ENCODE measurements at regions not wholly inside any gene's neighbourhood (a gene's known extent, or its start where the extent isn't known, plus 50 kb on each side); places are given as distances from the start of the nearest gene placed in this dataset.

GRCh38 chr12:114949058-114949820 lies 265.3 kb upstream of the TBX3 start:
- no peaks in the 10 kb centered on the region for H4K20me1 ChIP-seq (ENCODE audit: control insufficient read depth, extremely low read depth, insufficient read depth, low read length)
- TF ChIP-seq EZH2 (IDR thresholded peaks at IDR 0.05; ENCODE audit: low read length, missing control alignments), result no peak
- TF ChIP-seq CTCF (conservative IDR thresholded peaks at IDR 0.05 in 1 of 2, IDR thresholded peaks at IDR 0.05 in 1 of 2; ENCODE audit: low read depth in 1 of 2, low read length in 2 of 2), result no peak
- no peak overlapping the region for H3K4me2 ChIP-seq (ENCODE audit: extremely low read depth, insufficient read depth, low read length)
- H3K4me1 ChIP-seq (ENCODE audit: control insufficient read depth, extremely low read depth, insufficient read depth, low read length), result no peaks in the 10 kb centered on the region
- no peak overlapping the region for H3K27ac ChIP-seq (ENCODE audit: insufficient read depth, low read length)
- DNase-seq (ENCODE audit: low read depth in 2 of 2), result no peak
- H3K27me3 ChIP-seq (ENCODE audit: control insufficient read depth, insufficient read depth, low read length), result no peaks in the 10 kb centered on the region
- H2AFZ ChIP-seq (ENCODE audit: low read length), result no peak overlapping the region
- H3K4me3 ChIP-seq (replicated peaks in 1 of 4; ENCODE audit: control extremely low read depth in 1 of 4, insufficient read depth in 1 of 4, low read depth in 3 of 4, low read length in 4 of 4), result no peak overlapping the region
- H3K9me3 ChIP-seq (ENCODE audit: control insufficient read depth, insufficient read depth, low read depth, low read length), result no peaks in the 10 kb centered on the region
- no peaks in the 10 kb centered on the region for H3K79me2 ChIP-seq (ENCODE audit: control insufficient read depth, insufficient read depth, low read length)
- no peak overlapping the region for H3K9ac ChIP-seq (ENCODE audit: insufficient read depth, low read length)
- no peaks in the 10 kb centered on the region for H3K36me3 ChIP-seq (ENCODE audit: control insufficient read depth, insufficient read depth, low read length)

GRCh38 chr12:114945351-114945750 lies 261.4 kb upstream of the TBX3 start:
- peak; percentile 38 to 52 for DNase-seq (ENCODE audit: low read depth in 2 of 2)
- Histone ChIP-seq H3K9ac (ENCODE audit: insufficient read depth, low read length) (no peak overlapping the region), H3K27ac (ENCODE audit: insufficient read depth, low read length) (no peak overlapping the region), H2AFZ (ENCODE audit: low read length) (no peak overlapping the region), H3K27me3 (ENCODE audit: control insufficient read depth, insufficient read depth, low read length) (no peaks in the 10 kb centered on the region), H3K4me2 (ENCODE audit: extremely low read depth, insufficient read depth, low read length) (no peak overlapping the region), H3K79me2 (ENCODE audit: control insufficient read depth, insufficient read depth, low read length) (no peaks in the 10 kb centered on the region), H3K4me3 (replicated peaks in 1 of 4; ENCODE audit: control extremely low read depth in 1 of 4, insufficient read depth in 1 of 4, low read depth in 3 of 4, low read length in 4 of 4) (no peak overlapping the region), H3K4me1 (ENCODE audit: control insufficient read depth, extremely low read depth, insufficient read depth, low read length) (no peaks in the 10 kb centered on the region), H3K9me3 (ENCODE audit: control insufficient read depth, insufficient read depth, low read depth, low read length) (no peaks in the 10 kb centered on the region), H4K20me1 (ENCODE audit: control insufficient read depth, extremely low read depth, insufficient read depth, low read length) (no peaks in the 10 kb centered on the region), H3K36me3 (ENCODE audit: control insufficient read depth, insufficient read depth, low read length) (no peaks in the 10 kb centered on the region)
- TF ChIP-seq EZH2 (IDR thresholded peaks at IDR 0.05; ENCODE audit: low read length, missing control alignments) (no peak), CTCF (conservative IDR thresholded peaks at IDR 0.05 in 1 of 2, IDR thresholded peaks at IDR 0.05 in 1 of 2; ENCODE audit: low read depth in 1 of 2, low read length in 2 of 2) (no peak)

GRCh38 chr12:114944736-114945135 lies 260.8 kb upstream of the TBX3 start:
- Histone ChIP-seq H4K20me1 (ENCODE audit: control insufficient read depth, extremely low read depth, insufficient read depth, low read length) (no peaks in the 10 kb centered on the region), H3K4me3 (replicated peaks in 1 of 4; ENCODE audit: control extremely low read depth in 1 of 4, insufficient read depth in 1 of 4, low read depth in 3 of 4, low read length in 4 of 4) (no peak overlapping the region), H3K36me3 (ENCODE audit: control insufficient read depth, insufficient read depth, low read length) (no peaks in the 10 kb centered on the region), H2AFZ (ENCODE audit: low read length) (no peak overlapping the region), H3K9ac (ENCODE audit: insufficient read depth, low read length) (no peak overlapping the region), H3K27ac (ENCODE audit: insufficient read depth, low read length) (no peak overlapping the region), H3K4me2 (ENCODE audit: extremely low read depth, insufficient read depth, low read length) (no peak overlapping the region), H3K9me3 (ENCODE audit: control insufficient read depth, insufficient read depth, low read depth, low read length) (no peaks in the 10 kb centered on the region), H3K27me3 (ENCODE audit: control insufficient read depth, insufficient read depth, low read length) (no peaks in the 10 kb centered on the region), H3K79me2 (ENCODE audit: control insufficient read depth, insufficient read depth, low read length) (no peaks in the 10 kb centered on the region), H3K4me1 (ENCODE audit: control insufficient read depth, extremely low read depth, insufficient read depth, low read length) (no peaks in the 10 kb centered on the region)
- DNase-seq (ENCODE audit: low read depth in 2 of 2), result no peak
- TF ChIP-seq EZH2 (IDR thresholded peaks at IDR 0.05; ENCODE audit: low read length, missing control alignments) (no peak), CTCF (conservative IDR thresholded peaks at IDR 0.05 in 1 of 2, IDR thresholded peaks at IDR 0.05 in 1 of 2; ENCODE audit: low read depth in 1 of 2, low read length in 2 of 2) (no peak)

Data from fibroblast of lung (primary cell).